ENCODE measurements at regions not wholly inside any gene's neighbourhood (a gene's known extent, or its start where the extent isn't known, plus 50 kb on each side); places are given as distances from the start of the nearest gene placed in this dataset.

GRCh38 chr10:28733245-28733644 is 55.9 kb downstream of the BAMBI start:
- Histone ChIP-seq H3K36me3 (no peaks in the 10 kb centered on the region), H3K9me3 (peaks cover 2% of the 10 kb centered on the region), H3K27me3 (replicated peaks; ENCODE audit: insufficient read depth) (no peaks in the 10 kb centered on the region), H3K27ac (no peak overlapping the region), H3K4me1 (ENCODE audit: control insufficient read depth in 1 of 2, low read depth in 2 of 2) (no peaks in the 10 kb centered on the region), H3K4me3 (no peak overlapping the region)
- DNase-seq (ENCODE audit: low spot score): no peak
- no peak for TF ChIP-seq CTCF (IDR thresholded peaks at IDR 0.05)
- no peak for ATAC-seq (ENCODE audit: insufficient number of reproducible peaks, low FRiP score, low read depth)

- ATAC-seq (ENCODE audit: insufficient number of reproducible peaks, low FRiP score, low read depth) (no peak), DNase-seq (ENCODE audit: low spot score) (no peak)
- no peaks in the 10 kb centered on the region for H3K36me3 ChIP-seq
- H3K4me3 ChIP-seq: no peak overlapping the region
- no peak for TF ChIP-seq CTCF (IDR thresholded peaks at IDR 0.05)
- H3K27ac ChIP-seq: no peak overlapping the region
- no peaks in the 10 kb centered on the region for H3K4me1 ChIP-seq (ENCODE audit: control insufficient read depth in 1 of 2, low read depth in 2 of 2)
- no peaks in the 10 kb centered on the region for H3K27me3 ChIP-seq (replicated peaks; ENCODE audit: insufficient read depth)
- peaks cover 2% of the 10 kb centered on the region for H3K9me3 ChIP-seq
Measured at GRCh38 chr10:28733647-28734046, 56.3 kb downstream of the BAMBI start.

- Histone ChIP-seq H3K9me3 (peaks cover 2% of the 10 kb centered on the region), H3K27ac (no peak overlapping the region), H3K36me3 (no peaks in the 10 kb centered on the region), H3K4me3 (no peak overlapping the region), H3K4me1 (ENCODE audit: control insufficient read depth in 1 of 2, low read depth in 2 of 2) (no peaks in the 10 kb centered on the region), H3K27me3 (replicated peaks; ENCODE audit: insufficient read depth) (no peaks in the 10 kb centered on the region)
- ATAC-seq (ENCODE audit: insufficient number of reproducible peaks, low FRiP score, low read depth) (no peak), DNase-seq (ENCODE audit: low spot score) (peak; percentile 3)
- TF ChIP-seq CTCF (IDR thresholded peaks at IDR 0.05): no peak
Measured at GRCh38 chr10:28734938-28735759, 57.8 kb downstream of the BAMBI start.

- DNase-seq (ENCODE audit: low spot score) (no peak), ATAC-seq (ENCODE audit: insufficient number of reproducible peaks, low FRiP score, low read depth) (no peak)
- H3K4me3 ChIP-seq: no peak overlapping the region
- TF ChIP-seq CTCF (IDR thresholded peaks at IDR 0.05): no peak
- no peak overlapping the region for H3K27ac ChIP-seq
- no peaks in the 10 kb centered on the region for H3K36me3 ChIP-seq
- H3K4me1 ChIP-seq (ENCODE audit: control insufficient read depth in 1 of 2, low read depth in 2 of 2): no peaks in the 10 kb centered on the region
- no peaks in the 10 kb centered on the region for H3K27me3 ChIP-seq (replicated peaks; ENCODE audit: insufficient read depth)
- peaks cover 2% of the 10 kb centered on the region for H3K9me3 ChIP-seq
Measured at GRCh38 chr10:28737096-28737495, 59.8 kb downstream of the BAMBI start.

GRCh38 chr10:28738200-28738599 is 60.9 kb downstream of the BAMBI start:
- Histone ChIP-seq H3K4me1 (ENCODE audit: control insufficient read depth in 1 of 2, low read depth in 2 of 2) (no peaks in the 10 kb centered on the region), H3K27ac (no peak overlapping the region), H3K36me3 (no peaks in the 10 kb centered on the region), H3K27me3 (replicated peaks; ENCODE audit: insufficient read depth) (no peaks in the 10 kb centered on the region), H3K9me3 (peaks cover 2% of the 10 kb centered on the region), H3K4me3 (no peak overlapping the region)
- DNase-seq (ENCODE audit: low spot score) (no peak), ATAC-seq (ENCODE audit: insufficient number of reproducible peaks, low FRiP score, low read depth) (no peak)
- no peak for TF ChIP-seq CTCF (IDR thresholded peaks at IDR 0.05)

All from thoracic aorta (tissue), 2 donors.